HG02571 (cell line): ENCODE measurements at regions not wholly inside any gene's neighbourhood (a gene's known extent, or its start where the extent isn't known, plus 50 kb on each side); places are given as distances from the start of the nearest gene placed in this dataset.
"Not testable (repeated sequence)": the region's sequence is repeated elsewhere in the genome, so short reads cannot be mapped to it uniquely, and the experiment has no call there.

Experiments used
- ATAC-seq: cut with Tn5 transposase; IDR thresholded peaks from one replicate; pipeline ENCODE4 v1.9.1; 2021; ENCODE audit warnings: mild to moderate bottlenecking, moderate library complexity; ENCODE audit not compliant: unreplicated experiment

- ATAC-seq, result not testable (repeated sequence)
These were observed 193.9 kb downstream of the KLRB1 start for GRCh38 chr12:9413862-9414261.

- ATAC-seq, result not testable (repeated sequence)
These were observed 195.3 kb downstream of the KLRB1 start for GRCh38 chr12:9412459-9412858.

- ATAC-seq, result not testable (repeated sequence)
These were observed 196.0 kb downstream of the KLRB1 start for GRCh38 chr12:9411616-9412268.

- ATAC-seq, result not testable (repeated sequence)
These were observed 199.2 kb upstream of the PZP start for GRCh38 chr12:9407425-9407748.

- no peak for ATAC-seq
These were observed 198.6 kb upstream of the PZP start for GRCh38 chr12:9406564-9407424.

GRCh38 chr12:9405886-9406563 is 197.8 kb upstream of the PZP start:
- ATAC-seq, result no peak

GRCh38 chr12:9404469-9405260 is 196.5 kb upstream of the PZP start:
- ATAC-seq, result no peak

GRCh38 chr12:9404031-9404430 is 195.8 kb upstream of the PZP start:
- ATAC-seq, result no peak

- not testable (repeated sequence) for ATAC-seq
These were observed 194.3 kb upstream of the PZP start for GRCh38 chr12:9402432-9403040.

- not testable (repeated sequence) for ATAC-seq
These were observed 188.2 kb upstream of the PZP start for GRCh38 chr12:9396367-9396766.

GRCh38 chr12:9395220-9395619 is 187.0 kb upstream of the PZP start:
- not testable (repeated sequence) for ATAC-seq

- ATAC-seq, result no peak
These were observed 184.6 kb upstream of the PZP start for GRCh38 chr12:9392842-9393241.

- no peak for ATAC-seq
These were observed 183.6 kb upstream of the PZP start for GRCh38 chr12:9391815-9392214.

GRCh38 chr12:9390761-9391160 is 182.6 kb upstream of the PZP start:
- ATAC-seq, result no peak

GRCh38 chr12:9389796-9390195 is 181.6 kb upstream of the PZP start:
- ATAC-seq, result no peak

GRCh38 chr12:9388379-9388778 is 180.2 kb upstream of the PZP start:
- ATAC-seq, result no peak

- ATAC-seq, result no peak
These were observed 179.3 kb upstream of the PZP start for GRCh38 chr12:9387450-9387849.

GRCh38 chr12:9383585-9383984 is 175.4 kb upstream of the PZP start:
- no peak for ATAC-seq

- ATAC-seq, result no peak
These were observed 173.4 kb upstream of the PZP start for GRCh38 chr12:9381619-9382018.

GRCh38 chr12:9380650-9381049 is 172.5 kb upstream of the PZP start:
- no peak for ATAC-seq
